HL-60 (cell line): ENCODE measurements at regions not wholly inside any gene's neighbourhood (a gene's known extent, or its start where the extent isn't known, plus 50 kb on each side); places are given as distances from the start of the nearest gene placed in this dataset.

ENCODE experiments used
- DNase-seq, 2 experiments: peaks; one replicate each; pipeline ENCODE4 v3.0.0-alpha.2; 2010 to 2020; ENCODE audit warnings: low read depth in 1 of 2, low spot score in 1 of 2
- H3K27ac ChIP-seq: fragments of 250-450 bp; sonication (Bioruptor Pico); replicated peaks from 2 replicates; pipeline ENCODE4 v1.5.1; 2020; ENCODE audit warnings: mild to moderate bottlenecking, moderate library complexity
- H3K27me3 ChIP-seq: fragments of 250-450 bp; sonication (Bioruptor Pico); 2 replicates; pipeline ENCODE4 v1.5.1; 2021; ENCODE audit warnings: mild to moderate bottlenecking, moderate library complexity; ENCODE audit not compliant: insufficient read depth, poor library complexity, severe bottlenecking
- H3K4me3 ChIP-seq: replicated peaks from 2 replicates; pipeline ENCODE4 v1.5.1; 2011; ENCODE audit warnings: mild to moderate bottlenecking, control low read depth, low read length; ENCODE audit not compliant: insufficient read depth
- CTCF ChIP-seq: IDR thresholded peaks from one replicate; pipeline ENCODE4 v1.5.1; 2011; ENCODE audit warnings: low read length, control low read depth, inconsistent platforms; ENCODE audit not compliant: insufficient read depth
- GABPA ChIP-seq: IDR thresholded peaks from 2 replicates; pipeline ENCODE4 v1.6.1; 2012; ENCODE audit warnings: low read depth
- POLR2AphosphoS5 ChIP-seq: IDR thresholded peaks from 2 replicates; pipeline ENCODE4 v1.6.1; 2012; ENCODE audit warnings: low read depth
- REST ChIP-seq: IDR thresholded peaks from 2 replicates; pipeline ENCODE4 v1.6.1; 2012; ENCODE audit warnings: low read depth; ENCODE audit not compliant: insufficient replicate concordance
- SPI1 ChIP-seq: IDR thresholded peaks from 2 replicates; pipeline ENCODE4 v1.6.1; 2012; ENCODE audit warnings: low read depth, mild to moderate bottlenecking, borderline replicate concordance

- H3K27ac ChIP-seq: no peak overlapping the region
- no peak for DNase-seq
- TF ChIP-seq GABPA (no peak), REST (no peak), SPI1 (no peak), CTCF (no peak), POLR2AphosphoS5 (no peak)
- H3K27me3 ChIP-seq: no peaks in the 10 kb centered on the region
- no peak overlapping the region for H3K4me3 ChIP-seq
These were observed 511.1 kb downstream of the PSAT1 start for GRCh38 chr9:78808048-78808447.

GRCh38 chr9:78811622-78812276, 514.8 kb downstream of the PSAT1 start:
- Histone ChIP-seq H3K4me3 (no peak overlapping the region), H3K27me3 (no peaks in the 10 kb centered on the region), H3K27ac (no peak overlapping the region)
- DNase-seq: no peak
- TF ChIP-seq SPI1: no peak
- TF ChIP-seq REST: no peak
- TF ChIP-seq POLR2AphosphoS5: no peak
- TF ChIP-seq GABPA: no peak
- TF ChIP-seq CTCF: no peak

GRCh38 chr9:78812665-78813064, 515.7 kb downstream of the PSAT1 start:
- TF ChIP-seq REST (no peak), CTCF (no peak), POLR2AphosphoS5 (no peak), SPI1 (no peak), GABPA (no peak)
- Histone ChIP-seq H3K27me3 (no peaks in the 10 kb centered on the region), H3K27ac (no peak overlapping the region), H3K4me3 (no peak overlapping the region)
- no peak for DNase-seq
